ENCODE measurements at regions not wholly inside any gene's neighbourhood (a gene's known extent, or its start where the extent isn't known, plus 50 kb on each side); places are given as distances from the start of the nearest gene placed in this dataset.
"Not testable (repeated sequence)": the region's sequence is repeated elsewhere in the genome, so short reads cannot be mapped to it uniquely, and the experiment has no call there.

DNA sequence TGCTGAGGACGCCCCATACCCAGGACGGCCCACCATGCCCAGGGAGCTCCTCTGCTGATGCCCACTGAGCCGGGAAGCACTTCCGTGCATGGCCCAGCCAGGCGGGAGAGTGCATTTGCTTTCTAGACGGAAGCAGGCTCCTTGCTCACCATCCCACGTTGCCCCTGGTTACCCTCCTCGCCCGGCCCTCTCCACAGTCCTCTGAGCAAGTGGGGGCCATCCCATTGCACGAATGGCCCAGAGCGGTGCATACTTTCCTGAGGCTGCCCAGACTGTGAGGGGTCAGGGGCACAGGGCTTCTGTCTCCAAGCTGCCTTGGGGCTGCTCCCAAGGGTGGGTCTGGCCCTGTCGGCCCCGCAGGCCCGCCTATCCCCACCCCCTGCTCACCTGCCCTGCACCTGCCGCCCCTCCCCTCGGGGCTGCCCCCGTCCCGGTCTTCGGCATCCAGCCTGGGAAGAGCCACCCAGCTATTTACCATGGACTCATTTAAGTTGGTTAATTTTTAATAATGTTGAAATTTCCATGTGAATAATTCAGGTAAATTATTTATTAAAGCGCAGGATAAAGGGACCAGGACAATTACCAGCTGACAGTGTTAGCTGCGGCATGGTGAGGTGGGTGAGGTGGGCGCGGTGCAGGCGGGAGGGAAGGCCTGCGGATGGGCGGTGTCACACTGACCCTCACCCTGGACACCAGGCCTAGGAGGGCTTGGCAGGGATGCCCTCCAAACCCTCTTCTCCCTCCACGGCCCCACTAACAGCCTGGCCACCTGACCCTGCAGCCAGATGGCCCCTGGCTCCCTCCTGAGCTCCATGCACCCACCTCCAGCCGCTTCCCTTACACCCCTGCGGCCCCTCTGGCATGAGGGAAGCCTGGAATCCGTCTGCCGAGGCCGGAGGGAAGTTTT, 104.4 kb downstream of the MICALL2 start:
- H3K4me3 ChIP-seq (ENCODE audit: low read depth, low read length): no peak overlapping the region
- DNase-seq (ENCODE audit: low read depth): no peak

DNA sequence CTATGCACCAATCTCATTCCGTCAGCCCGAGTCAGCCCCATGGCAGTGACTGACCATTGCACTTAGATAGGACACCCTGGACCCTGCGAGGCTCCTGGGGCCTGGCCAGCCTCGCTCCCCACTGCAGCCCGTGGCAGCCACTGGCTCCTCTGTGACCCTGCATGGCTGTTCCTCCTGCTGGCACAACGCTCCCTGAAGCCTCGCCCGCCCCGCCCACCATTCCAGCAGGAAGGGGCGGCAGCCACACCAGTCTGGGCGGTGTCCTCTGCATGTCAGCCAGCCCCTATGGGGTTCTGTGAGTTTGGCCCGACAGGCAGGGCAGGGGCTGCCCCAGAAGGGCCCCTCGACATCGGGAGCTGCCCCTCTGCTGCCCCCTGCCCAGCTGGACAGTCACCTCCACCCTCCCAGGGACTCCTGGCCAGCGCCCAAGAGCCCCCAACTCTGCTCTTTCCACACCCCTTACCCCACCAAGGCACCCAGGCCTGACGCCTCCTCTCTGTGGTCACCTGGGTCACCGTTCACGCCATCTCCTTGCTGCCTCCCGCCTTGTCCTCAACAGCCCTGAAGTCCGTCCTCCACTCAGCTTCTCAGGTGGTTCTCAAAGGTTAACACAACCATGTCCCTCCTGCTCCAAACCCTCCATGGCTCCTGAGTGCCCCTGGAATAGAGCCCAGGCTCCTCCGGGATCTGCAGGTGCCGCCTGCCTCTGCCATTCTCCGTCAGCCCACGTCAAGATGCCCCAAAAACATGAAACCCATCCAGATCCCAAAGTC, 103.5 kb downstream of the MICALL2 start:
- DNase-seq (ENCODE audit: low read depth): no peak
- H3K4me3 ChIP-seq (ENCODE audit: low read depth, low read length): no peak overlapping the region

DNA sequence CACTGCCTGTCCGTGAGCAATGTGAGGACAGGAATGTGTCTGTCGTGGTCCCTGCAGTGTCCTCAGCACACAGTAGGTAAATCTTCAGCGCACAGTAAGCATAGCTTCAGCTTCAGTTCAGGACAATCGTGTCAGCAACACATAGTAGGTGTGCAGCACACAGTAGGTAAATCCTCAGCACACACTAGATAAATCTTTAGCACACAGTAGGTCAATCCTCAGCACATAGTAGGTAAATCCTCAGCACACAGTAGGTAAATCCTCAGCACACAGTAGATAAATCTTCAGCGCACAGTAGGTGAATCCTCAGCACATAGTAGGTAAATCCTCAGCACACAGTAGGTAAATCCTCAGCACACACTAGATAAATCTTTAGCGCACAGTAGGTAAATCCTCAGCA, 102.4 kb downstream of the MICALL2 start:
- DNase-seq (ENCODE audit: low read depth); H3K4me3 ChIP-seq (ENCODE audit: low read depth, low read length): not testable (repeated sequence)

DNA sequence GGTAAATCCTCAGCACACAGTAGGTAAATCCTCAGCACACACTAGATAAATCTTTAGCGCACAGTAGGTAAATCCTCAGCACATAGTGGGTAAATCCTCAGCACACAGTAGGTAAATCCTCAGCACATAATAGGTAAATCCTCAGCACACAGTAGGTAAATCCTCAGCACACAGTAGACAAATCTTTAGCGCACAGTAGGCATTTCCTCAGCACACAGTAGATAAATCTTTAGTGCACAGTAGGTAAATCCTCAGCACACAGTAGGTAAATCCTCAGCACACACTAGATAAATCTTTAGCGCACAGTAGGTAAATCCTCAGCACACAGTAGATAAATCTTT, 102.0 kb downstream of the MICALL2 start:
- not testable (repeated sequence) for DNase-seq (ENCODE audit: low read depth); H3K4me3 ChIP-seq (ENCODE audit: low read depth, low read length)

DNA sequence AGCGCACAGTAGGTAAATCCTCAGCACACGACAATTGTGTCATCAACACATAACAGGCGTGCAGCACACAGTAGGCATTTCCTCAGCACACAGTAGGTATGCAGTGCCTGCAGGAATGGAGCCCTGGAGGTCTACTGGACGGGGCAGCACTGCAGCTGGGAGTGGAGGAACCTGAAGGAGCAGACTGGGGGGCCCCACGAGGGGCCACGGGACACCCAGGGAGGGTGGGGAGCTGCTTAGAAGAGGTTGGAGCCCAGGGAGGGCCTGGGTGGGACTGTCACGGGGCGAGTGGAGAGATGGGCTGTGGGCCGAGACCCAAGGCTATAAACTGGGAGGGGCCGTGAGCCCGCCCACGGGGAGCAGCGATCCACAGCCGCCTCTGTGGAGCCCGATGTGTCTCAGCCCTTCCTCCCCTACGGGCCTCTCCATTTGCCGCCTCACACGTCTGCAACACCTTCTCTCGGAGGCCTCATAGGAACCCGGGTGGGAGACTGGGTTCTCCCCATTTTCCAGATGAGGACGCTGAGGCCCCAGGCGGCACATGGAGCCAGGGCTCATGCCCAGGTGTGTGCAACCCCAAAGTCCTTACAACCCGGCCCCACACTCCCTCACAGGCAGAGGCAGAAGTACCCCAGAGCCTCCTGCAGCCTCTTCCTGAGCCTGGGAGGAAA, 101.5 kb downstream of the MICALL2 start:
- DNase-seq (ENCODE audit: low read depth): no peak
- H3K4me3 ChIP-seq (ENCODE audit: low read depth, low read length): no peak overlapping the region

DNA sequence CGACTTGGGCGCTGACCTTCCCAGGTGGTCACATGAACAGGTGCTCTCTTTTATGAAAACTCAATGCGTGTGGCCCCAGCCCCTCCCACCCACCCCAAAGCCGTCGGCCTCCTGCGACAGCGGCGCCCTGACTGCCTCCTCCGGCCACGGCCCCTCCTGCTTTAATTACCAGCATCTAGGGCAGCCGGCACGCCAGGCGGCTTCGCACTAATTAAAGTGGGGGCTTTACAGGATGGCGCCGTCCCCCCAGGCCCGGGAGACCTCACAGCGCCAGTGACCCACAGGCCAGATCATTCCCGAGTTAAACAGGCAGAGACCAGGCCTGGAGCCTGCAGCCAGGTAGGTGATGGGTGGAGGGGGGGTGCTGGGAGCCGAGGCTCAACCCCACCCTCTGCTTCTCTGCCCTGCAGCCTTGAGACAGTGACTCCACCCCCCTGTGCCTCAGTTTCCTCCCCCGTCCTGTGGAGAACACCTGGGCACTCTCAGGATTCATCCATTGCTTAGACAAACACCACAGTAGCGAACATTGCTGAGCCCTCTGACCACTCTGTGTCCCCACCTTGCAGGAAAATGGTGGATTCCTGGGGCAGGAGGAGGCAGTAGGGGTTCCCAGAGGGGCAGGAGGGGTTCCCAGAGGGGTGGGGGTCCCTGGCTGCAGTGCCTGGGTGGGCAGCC, 100.8 kb downstream of the MICALL2 start:
- no peak overlapping the region for H3K4me3 ChIP-seq (ENCODE audit: low read depth, low read length)
- DNase-seq (ENCODE audit: low read depth): no peak

DNA sequence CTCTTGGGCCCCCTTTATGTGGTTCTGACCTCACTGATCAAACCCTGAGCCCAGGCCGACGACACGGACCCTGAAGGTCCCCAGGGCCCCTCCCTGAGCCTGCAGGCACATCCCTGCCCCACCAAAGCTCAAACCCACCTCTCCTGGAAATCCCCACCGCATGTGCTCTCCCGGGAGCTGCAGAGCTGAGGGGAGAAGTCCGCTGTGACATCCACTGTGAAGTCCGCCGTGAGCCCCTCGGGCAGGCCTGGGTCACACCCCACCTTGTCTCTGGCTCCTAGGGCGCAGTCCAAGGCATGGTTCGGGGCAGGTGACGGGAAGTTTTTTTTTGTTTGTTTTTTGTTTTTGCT, 100.2 kb downstream of the MICALL2 start:
- H3K4me3 ChIP-seq (ENCODE audit: low read depth, low read length): no peak overlapping the region
- DNase-seq (ENCODE audit: low read depth): no peak

DNA sequence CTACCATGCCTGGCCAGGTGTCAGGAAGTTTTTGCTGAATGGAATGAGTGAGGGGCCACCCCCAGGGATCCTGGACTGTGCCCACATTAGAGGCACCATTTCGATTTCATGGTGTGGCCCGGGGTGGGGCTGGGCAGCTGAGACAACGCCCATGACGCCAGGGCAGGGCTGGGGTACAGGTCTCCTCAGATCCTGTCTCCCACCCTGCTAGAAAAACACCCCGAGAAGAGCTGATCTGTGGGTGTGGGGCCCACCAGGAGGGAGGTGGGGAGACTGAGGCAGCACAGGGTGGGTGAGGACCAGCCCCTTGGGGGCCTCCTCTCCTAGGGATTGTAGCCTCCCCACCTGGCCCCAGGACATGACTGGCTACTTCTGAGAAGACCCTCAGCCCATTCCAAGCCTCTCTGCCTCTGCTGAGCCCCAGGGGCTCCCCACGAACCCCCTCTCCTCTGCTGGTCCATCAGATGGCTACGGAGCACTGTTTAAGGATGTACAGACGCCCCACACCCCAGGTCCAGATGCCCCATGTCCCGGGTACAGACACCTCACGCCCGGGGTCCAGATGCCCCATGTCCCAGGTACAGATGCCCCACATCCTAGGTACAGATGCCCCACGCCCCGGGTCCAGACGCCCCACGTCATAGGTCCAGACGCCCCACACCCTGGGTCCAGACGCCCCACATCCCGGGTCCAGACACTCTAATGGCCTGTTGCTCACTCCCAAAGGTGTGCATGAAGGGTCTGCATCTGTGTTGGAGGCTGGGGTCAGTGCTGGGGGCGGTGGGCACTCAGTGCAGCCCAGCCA, 99.4 kb downstream of the MICALL2 start:
- no peak overlapping the region for H3K4me3 ChIP-seq (ENCODE audit: low read depth, low read length)
- no peak for DNase-seq (ENCODE audit: low read depth)

DNA sequence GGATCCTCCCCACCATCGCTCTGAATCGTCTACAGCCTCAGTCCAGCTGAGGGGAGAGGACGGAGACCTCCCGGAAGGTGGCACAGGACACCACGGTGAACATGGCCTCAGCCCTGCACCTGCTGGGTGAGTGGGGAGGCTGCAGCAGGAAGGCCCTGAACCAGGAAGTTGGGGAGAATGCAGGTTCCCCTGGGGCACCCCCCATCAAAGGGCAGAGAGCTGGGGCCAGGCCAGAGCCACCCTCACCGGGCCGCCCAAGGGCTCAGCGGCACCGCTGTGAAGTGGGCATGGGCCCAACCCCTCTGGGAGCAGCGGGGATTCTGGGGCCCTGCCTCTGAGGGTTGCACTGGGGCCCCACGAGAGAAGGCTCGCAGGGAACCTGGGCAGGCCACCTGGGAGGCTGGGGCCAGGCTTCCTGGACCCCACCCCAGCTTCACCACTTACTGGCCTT, 98.7 kb downstream of the MICALL2 start:
- DNase-seq (ENCODE audit: low read depth): no peak
- no peak overlapping the region for H3K4me3 ChIP-seq (ENCODE audit: low read depth, low read length)

DNA sequence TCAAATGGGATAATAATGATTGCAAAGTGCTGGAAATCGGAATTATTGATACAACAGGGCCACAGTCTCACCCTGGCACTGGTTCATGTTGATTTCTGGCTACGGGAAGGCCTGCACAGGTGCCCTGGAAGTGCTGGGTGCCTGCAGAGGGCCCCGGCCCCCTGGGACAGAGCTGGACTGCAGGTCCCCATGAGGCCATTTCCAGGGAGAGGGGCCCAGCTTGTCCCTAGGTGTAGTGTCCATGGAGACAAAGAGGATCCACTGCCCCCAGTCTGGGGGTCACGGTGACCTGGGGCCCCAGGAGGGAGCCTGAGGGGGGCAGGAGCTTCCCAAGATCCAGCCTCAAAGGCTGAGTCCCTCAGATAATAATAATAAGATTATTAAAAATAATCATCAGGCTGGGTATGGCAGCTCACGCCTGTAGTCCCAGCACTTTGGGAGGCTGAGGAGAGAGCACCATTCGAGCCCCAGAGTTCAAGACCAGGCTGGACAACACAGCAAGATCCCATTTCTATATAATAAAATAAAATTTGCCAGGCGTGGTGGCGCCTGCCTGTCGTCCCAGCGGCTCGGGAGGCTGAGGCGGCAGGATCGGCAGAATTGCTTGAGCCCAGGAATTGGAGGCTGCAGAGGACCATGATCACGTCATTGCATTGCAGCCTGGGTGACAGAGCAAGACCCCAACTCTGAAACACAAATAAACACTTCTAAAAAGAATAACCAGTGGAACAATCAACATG, 98.1 kb downstream of the MICALL2 start:
- no peak overlapping the region for H3K4me3 ChIP-seq (ENCODE audit: low read depth, low read length)
- no peak for DNase-seq (ENCODE audit: low read depth)

DNA sequence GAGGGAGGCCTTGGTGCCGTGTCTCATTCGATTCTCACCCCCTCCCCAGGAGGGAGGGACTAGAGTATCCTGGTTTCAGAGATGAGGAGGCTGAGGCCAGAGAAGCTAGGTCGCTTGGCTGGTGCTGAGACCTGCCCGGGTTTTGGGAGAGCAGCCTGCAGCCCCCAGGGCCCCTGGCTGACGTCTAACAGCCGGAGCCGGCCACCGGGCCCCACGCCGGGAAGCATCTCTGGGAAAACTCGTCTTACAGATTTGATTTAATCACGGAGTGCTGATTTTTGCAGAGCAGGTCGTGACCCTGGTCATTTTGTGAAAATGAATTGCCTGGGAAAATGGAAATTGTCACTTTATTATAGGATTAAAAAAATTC, 97.5 kb downstream of the MICALL2 start:
- no peak overlapping the region for H3K4me3 ChIP-seq (ENCODE audit: low read depth, low read length)
- DNase-seq (ENCODE audit: low read depth): no peak

DNA sequence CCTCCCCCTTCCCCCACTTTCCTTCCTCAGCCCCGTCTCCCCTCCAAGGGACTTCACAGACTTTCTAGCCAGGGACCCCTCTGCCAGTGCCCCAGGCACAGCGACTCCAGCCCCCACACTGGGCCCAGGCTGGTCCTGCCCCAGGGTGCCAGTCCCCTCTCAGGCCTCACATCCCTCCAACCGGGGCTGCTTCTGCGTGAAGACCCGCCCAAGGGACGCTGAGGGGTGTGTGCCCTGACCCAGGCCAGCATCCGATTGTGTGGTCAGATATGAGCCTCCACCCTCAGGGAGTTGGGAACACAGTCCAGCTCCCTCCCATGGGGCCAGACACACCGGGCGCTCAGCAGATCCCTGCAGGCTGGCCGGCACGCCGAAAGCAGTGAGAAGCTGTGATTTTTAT, 97.0 kb downstream of the MICALL2 start:
- no peak overlapping the region for H3K4me3 ChIP-seq (ENCODE audit: low read depth, low read length)
- no peak for DNase-seq (ENCODE audit: low read depth)

DNA sequence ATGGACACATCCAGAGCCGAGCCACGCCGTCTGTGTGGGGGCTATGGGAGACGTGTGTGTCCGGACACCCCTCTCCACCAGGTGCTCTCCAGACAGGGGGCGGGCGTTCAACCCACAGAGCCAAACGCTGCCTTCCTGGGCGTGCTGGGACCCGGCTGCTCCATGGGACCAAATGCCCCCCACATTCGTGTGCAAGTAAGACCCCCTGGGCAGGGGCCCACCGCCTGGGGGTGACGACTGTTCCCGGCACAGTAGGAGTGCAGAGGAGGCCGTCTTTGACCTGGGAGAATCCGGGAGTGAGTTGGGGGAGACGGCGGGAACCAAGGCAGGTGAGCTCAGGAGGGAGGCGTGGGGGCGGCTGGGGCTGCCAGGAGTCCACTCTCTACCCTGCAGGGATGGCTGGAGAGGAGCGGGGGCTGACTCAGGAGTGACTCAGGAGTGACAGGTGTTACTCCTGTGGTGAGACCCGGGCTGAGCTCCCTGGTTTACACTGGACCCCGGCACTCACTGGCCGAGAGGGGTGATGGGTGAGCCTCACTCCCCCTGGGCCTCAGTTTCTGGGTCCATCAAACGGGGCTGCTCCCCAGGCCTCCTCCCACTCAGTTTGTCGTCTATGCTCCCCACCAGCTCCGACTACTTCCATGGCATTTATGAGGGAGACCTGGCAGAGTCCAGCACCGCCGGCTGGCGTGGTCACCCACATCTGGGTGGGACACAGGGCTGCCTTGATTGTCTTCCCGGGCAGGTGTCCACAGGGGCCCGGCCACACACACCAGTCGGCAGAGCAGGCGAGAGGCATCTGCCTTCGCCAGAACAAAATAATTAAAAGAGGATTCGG, 95.0 kb downstream of the MICALL2 start:
- no peak overlapping the region for H3K4me3 ChIP-seq (ENCODE audit: low read depth, low read length)
- DNase-seq (ENCODE audit: low read depth): no peak

DNA sequence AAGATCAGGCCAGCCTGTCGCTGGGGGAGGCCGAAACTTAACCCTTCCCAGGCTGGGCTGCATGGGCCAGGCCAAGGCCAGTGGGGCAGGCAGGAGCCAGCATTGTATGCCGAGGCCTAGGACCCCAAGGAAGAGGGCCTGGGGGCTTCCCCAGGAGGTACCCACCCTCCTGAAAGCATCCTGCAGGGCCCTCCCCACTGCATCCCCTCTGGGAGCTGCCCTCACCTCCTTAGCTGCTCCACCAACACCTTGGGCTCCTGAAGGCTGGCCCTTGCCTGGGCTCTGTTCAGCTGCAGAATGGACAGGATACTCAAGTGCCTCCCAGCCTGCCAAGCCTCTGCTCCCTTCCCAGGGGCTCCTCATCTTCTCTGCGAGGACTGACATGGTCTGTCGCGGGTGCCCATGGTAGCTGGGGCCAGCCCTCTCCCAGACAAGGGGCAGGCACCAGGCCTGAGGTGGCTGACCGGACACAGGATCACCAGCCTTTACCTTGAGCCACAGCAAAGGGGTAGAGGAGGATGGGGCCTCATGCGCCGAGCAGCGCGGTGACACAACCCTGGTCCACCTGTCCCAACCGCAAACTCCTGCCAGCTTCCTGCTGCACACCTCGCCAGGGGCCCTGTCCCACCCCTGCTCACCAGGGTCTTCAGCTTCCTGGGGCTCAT, 94.2 kb downstream of the MICALL2 start:
- DNase-seq (ENCODE audit: low read depth): no peak
- no peak overlapping the region for H3K4me3 ChIP-seq (ENCODE audit: low read depth, low read length)

DNA sequence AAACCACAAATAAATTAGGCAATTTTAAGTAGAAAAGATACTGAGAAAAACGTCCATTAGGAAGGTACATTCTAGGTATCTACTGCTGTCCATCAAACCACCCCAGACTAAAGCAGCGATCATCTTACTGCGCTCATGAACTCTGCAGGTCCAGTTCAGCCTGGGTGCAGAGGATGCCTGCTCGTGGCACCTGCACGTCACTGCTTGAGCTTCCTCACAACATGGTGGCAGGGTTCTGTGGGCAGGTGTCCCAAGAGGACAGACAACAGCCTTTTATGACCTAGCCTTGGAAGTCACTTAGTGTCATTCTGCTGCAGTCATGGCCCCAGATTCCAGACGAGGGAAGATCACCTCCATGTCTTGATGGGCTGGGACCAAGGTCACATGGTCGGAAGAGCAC, 93.4 kb downstream of the MICALL2 start:
- no peak overlapping the region for H3K4me3 ChIP-seq (ENCODE audit: low read depth, low read length)
- DNase-seq (ENCODE audit: low read depth): no peak

DNA sequence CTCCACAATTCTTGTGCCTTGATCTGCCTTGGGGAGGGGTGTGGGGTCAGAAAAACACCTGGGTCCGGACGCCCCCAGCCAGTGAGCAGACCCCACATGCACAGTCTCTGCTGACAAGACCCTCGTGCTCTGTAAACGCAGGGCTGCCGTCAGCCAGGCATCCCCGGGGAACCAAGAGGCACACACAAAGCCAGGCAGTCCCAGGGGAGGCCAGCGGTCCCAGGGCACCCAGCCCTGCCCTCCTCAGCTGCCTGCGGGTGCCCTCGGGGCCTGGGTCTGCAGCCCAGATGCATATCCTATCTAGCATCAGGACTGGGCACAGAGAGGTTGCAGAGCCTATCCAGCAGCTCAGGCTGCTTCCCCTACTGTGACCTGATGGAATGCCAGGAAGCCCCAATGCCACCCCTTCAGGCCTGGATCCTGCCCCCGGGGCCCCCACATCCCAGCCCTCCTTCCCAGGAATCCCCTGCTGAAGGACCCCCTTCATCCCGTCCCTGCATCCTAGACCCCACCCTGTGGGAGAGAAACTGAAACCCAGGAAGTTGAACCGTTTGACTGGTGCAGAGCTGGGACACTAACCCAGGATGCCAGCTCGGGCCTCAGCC, 92.4 kb downstream of the MICALL2 start:
- no peak overlapping the region for H3K4me3 ChIP-seq (ENCODE audit: low read depth, low read length)
- DNase-seq (ENCODE audit: low read depth): no peak
